PC-3 (cell line): ENCODE measurements at regions not wholly inside any gene's neighbourhood (a gene's known extent, or its start where the extent isn't known, plus 50 kb on each side); places are given as distances from the start of the nearest gene placed in this dataset.

Source experiments
- EZH2phosphoT487 ChIP-seq: fragments of 300-600 bp; sonication (generic); IDR thresholded peaks from 2 replicates; pipeline ENCODE4 v1.6.1; 2018; ENCODE audit warnings: mild to moderate bottlenecking, antibody characterized with exemption, low read length, borderline replicate concordance
- TF ChIP-seq, protein P1 (sequence below): fragments of 300-600 bp; sonication (generic); conservative IDR thresholded peaks from 2 replicates; pipeline ENCODE4 v1.5.1; 2017; ENCODE audit warnings: antibody characterized with exemption, low read depth, mild to moderate bottlenecking, low read length

- TF ChIP-seq, protein P1, sequence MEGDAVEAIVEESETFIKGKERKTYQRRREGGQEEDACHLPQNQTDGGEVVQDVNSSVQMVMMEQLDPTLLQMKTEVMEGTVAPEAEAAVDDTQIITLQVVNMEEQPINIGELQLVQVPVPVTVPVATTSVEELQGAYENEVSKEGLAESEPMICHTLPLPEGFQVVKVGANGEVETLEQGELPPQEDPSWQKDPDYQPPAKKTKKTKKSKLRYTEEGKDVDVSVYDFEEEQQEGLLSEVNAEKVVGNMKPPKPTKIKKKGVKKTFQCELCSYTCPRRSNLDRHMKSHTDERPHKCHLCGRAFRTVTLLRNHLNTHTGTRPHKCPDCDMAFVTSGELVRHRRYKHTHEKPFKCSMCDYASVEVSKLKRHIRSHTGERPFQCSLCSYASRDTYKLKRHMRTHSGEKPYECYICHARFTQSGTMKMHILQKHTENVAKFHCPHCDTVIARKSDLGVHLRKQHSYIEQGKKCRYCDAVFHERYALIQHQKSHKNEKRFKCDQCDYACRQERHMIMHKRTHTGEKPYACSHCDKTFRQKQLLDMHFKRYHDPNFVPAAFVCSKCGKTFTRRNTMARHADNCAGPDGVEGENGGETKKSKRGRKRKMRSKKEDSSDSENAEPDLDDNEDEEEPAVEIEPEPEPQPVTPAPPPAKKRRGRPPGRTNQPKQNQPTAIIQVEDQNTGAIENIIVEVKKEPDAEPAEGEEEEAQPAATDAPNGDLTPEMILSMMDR, result no peak
- no peak for TF ChIP-seq EZH2phosphoT487
Measured at GRCh38 chr7:138400400-138400886, 59.6 kb upstream of the TRIM24 start.
